ENCODE measurements at regions not wholly inside any gene's neighbourhood (a gene's known extent, or its start where the extent isn't known, plus 50 kb on each side); places are given as distances from the start of the nearest gene placed in this dataset.

- DNase-seq = no peak
Observed at GRCh38 chr9:14560194-14560593, 133.0 kb downstream of the ZDHHC21 start.

- no peak for DNase-seq
Observed at GRCh38 chr9:14554886-14555285, 138.3 kb downstream of the ZDHHC21 start.

GRCh38 chr9:14547245-14548060, 145.8 kb downstream of the ZDHHC21 start:
- DNase-seq = no peak

- no peak for DNase-seq
Observed at GRCh38 chr9:14546693-14547092, 146.5 kb downstream of the ZDHHC21 start.

- no peak for DNase-seq
Observed at GRCh38 chr9:14542071-14542470, 151.2 kb downstream of the ZDHHC21 start.

- no peak for DNase-seq
Observed at GRCh38 chr9:14538526-14538925, 154.7 kb downstream of the ZDHHC21 start.

- no peak for DNase-seq
Observed at GRCh38 chr9:14535161-14535955, 157.9 kb downstream of the ZDHHC21 start.

- no peak for DNase-seq
Observed at GRCh38 chr9:14533867-14534640, 159.2 kb downstream of the ZDHHC21 start.

- no peak for DNase-seq
Observed at GRCh38 chr9:14532456-14533115, 160.6 kb downstream of the ZDHHC21 start.

- no peak for DNase-seq
Observed at GRCh38 chr9:14531341-14532269, 161.6 kb downstream of the ZDHHC21 start.

GRCh38 chr9:14530841-14531240, 162.4 kb downstream of the ZDHHC21 start:
- no peak for DNase-seq

- DNase-seq = no peak
Observed at GRCh38 chr9:14530366-14530765, 162.9 kb downstream of the ZDHHC21 start.

GRCh38 chr9:14529629-14530028, 163.6 kb downstream of the ZDHHC21 start:
- no peak for DNase-seq

GRCh38 chr9:14529054-14529453, 164.2 kb downstream of the ZDHHC21 start:
- DNase-seq = no peak

- DNase-seq = no peak
Observed at GRCh38 chr9:14526504-14526903, 166.7 kb downstream of the ZDHHC21 start.

GRCh38 chr9:14525856-14526255, 167.4 kb downstream of the ZDHHC21 start:
- no peak for DNase-seq

- no peak for DNase-seq
Observed at GRCh38 chr9:14524873-14525515, 168.2 kb downstream of the ZDHHC21 start.

- no peak for DNase-seq
Observed at GRCh38 chr9:14523545-14523944, 169.7 kb downstream of the ZDHHC21 start.

- no peak for DNase-seq
Observed at GRCh38 chr9:14522627-14523379, 170.4 kb downstream of the ZDHHC21 start.

GRCh38 chr9:14520341-14520740, 172.9 kb downstream of the ZDHHC21 start:
- DNase-seq = no peak
